ENCODE measurements at regions not wholly inside any gene's neighbourhood (a gene's known extent, or its start where the extent isn't known, plus 50 kb on each side); places are given as distances from the start of the nearest gene placed in this dataset.

DNA sequence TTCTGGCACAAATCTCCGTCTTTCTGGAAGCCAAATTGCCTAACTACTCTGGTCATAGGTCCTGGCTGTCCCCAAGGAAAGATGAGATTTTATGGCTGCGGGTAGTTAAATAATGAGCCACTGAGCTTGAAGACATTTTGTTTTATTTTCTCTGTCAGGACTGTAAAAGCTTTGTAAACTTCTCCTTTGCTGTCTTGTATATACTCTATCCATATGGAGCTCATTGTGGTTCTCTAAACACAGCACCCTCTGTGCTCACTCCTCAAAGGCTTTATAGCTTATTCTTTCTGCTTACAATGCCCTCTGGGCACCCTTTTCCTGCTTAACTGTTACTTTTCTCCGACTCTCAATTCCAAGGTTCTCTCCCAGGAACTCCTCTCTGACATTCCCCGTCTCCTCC, 209.1 kb downstream of the CMPK2 start:
- TF ChIP-seq POLR2A (IDR thresholded peaks at IDR 0.05) (no peak), POLR2AphosphoS5 (IDR thresholded peaks at IDR 0.05) (no peak), EP300 (IDR thresholded peaks at IDR 0.05) (no peak)
- TF ChIP-seq, protein P1, sequence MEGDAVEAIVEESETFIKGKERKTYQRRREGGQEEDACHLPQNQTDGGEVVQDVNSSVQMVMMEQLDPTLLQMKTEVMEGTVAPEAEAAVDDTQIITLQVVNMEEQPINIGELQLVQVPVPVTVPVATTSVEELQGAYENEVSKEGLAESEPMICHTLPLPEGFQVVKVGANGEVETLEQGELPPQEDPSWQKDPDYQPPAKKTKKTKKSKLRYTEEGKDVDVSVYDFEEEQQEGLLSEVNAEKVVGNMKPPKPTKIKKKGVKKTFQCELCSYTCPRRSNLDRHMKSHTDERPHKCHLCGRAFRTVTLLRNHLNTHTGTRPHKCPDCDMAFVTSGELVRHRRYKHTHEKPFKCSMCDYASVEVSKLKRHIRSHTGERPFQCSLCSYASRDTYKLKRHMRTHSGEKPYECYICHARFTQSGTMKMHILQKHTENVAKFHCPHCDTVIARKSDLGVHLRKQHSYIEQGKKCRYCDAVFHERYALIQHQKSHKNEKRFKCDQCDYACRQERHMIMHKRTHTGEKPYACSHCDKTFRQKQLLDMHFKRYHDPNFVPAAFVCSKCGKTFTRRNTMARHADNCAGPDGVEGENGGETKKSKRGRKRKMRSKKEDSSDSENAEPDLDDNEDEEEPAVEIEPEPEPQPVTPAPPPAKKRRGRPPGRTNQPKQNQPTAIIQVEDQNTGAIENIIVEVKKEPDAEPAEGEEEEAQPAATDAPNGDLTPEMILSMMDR (IDR thresholded peaks at IDR 0.05): no peak
